Ishikawa (cell line): ENCODE measurements at regions not wholly inside any gene's neighbourhood (a gene's known extent, or its start where the extent isn't known, plus 50 kb on each side); places are given as distances from the start of the nearest gene placed in this dataset.

Experiments
- CEBPB ChIP-seq: IDR thresholded peaks from 2 replicates; pipeline ENCODE4 v1.6.1; 2012
- CREB1 ChIP-seq: IDR thresholded peaks from 2 replicates; pipeline ENCODE4 v1.6.1; 2012; ENCODE audit warnings: low read depth
- EGR1 ChIP-seq: IDR thresholded peaks from 2 replicates; pipeline ENCODE4 v1.6.1; 2012
- EP300 ChIP-seq: IDR thresholded peaks from 2 replicates; pipeline ENCODE4 v1.6.1; 2012; ENCODE audit warnings: borderline replicate concordance
- FOXM1 ChIP-seq: IDR thresholded peaks from 2 replicates; pipeline ENCODE4 v1.6.1; 2012; ENCODE audit warnings: low read depth, borderline replicate concordance
- MAX ChIP-seq: IDR thresholded peaks from 2 replicates; pipeline ENCODE4 v1.6.1; 2012
- NFIC ChIP-seq: IDR thresholded peaks from 2 replicates; pipeline ENCODE4 v1.6.1; 2012
- RAD21 ChIP-seq: IDR thresholded peaks from 2 replicates; pipeline ENCODE4 v1.6.1; 2012; ENCODE audit warnings: low read depth
- REST ChIP-seq: IDR thresholded peaks from 2 replicates; pipeline ENCODE4 v1.6.1; 2012; ENCODE audit warnings: low read depth, mild to moderate bottlenecking
- TAF1 ChIP-seq: IDR thresholded peaks from 2 replicates; pipeline ENCODE4 v1.6.1; 2012; ENCODE audit warnings: low read depth, mild to moderate bottlenecking
- TCF12 ChIP-seq: IDR thresholded peaks from 2 replicates; pipeline ENCODE4 v1.6.1; 2012; ENCODE audit warnings: low read depth
- TEAD4 ChIP-seq: IDR thresholded peaks from 2 replicates; pipeline ENCODE4 v1.6.1; 2012
- USF1 ChIP-seq: IDR thresholded peaks from 2 replicates; pipeline ENCODE4 v1.6.1; 2012
- YY1 ChIP-seq: IDR thresholded peaks from 2 replicates; pipeline ENCODE4 v1.6.1; 2012; ENCODE audit warnings: low read depth
- ZBTB7A ChIP-seq: IDR thresholded peaks from 2 replicates; pipeline ENCODE4 v1.6.1; 2012; ENCODE audit warnings: low read depth

GRCh38 chr7:98679741-98680140, 62.7 kb downstream of the NPTX2 start:
- TF ChIP-seq FOXM1 (no peak), CREB1 (no peak), EGR1 (no peak), ZBTB7A (no peak), USF1 (no peak), TAF1 (no peak), MAX (no peak), RAD21 (no peak), EP300 (no peak), NFIC (no peak), TCF12 (no peak), REST (no peak), YY1 (no peak)

GRCh38 chr7:98681511-98681910, 64.4 kb downstream of the NPTX2 start:
- TF ChIP-seq TCF12 = no peak
- no peak for TF ChIP-seq CEBPB
- TF ChIP-seq FOXM1 = no peak
- TF ChIP-seq NFIC = no peak
- TF ChIP-seq REST = no peak
- no peak for TF ChIP-seq TEAD4
- no peak for TF ChIP-seq ZBTB7A
- no peak for TF ChIP-seq CREB1
- no peak for TF ChIP-seq EGR1
- TF ChIP-seq TAF1 = no peak
- TF ChIP-seq EP300 = no peak
- no peak for TF ChIP-seq YY1
- TF ChIP-seq MAX = no peak
- TF ChIP-seq RAD21 = no peak
- TF ChIP-seq USF1 = no peak

- TF ChIP-seq YY1 (no peak), EGR1 (no peak), ZBTB7A (no peak), TCF12 (no peak), NFIC (no peak), RAD21 (no peak), MAX (no peak), REST (no peak), TEAD4 (no peak), FOXM1 (no peak), TAF1 (no peak), USF1 (no peak), CEBPB (no peak), CREB1 (no peak), EP300 (no peak)
These were observed 64.9 kb downstream of the NPTX2 start for GRCh38 chr7:98681951-98682350.

- TF ChIP-seq CEBPB (no peak), RAD21 (no peak), TAF1 (no peak), EGR1 (no peak)
These were observed 66.4 kb downstream of the NPTX2 start for GRCh38 chr7:98683514-98683913.
